DMS79 treated with DMSO at 0.1 percent for 48 hours (cell line): ENCODE measurements at regions not wholly inside any gene's neighbourhood (a gene's known extent, or its start where the extent isn't known, plus 50 kb on each side); places are given as distances from the start of the nearest gene placed in this dataset.
A peak's percentile ranks its signal among the peaks of the same experiment; 100 is the strongest.

ENCODE experiments used
- DNase-seq: peaks from one replicate; lab custom pipeline; 2025; lab: John Stamatoyannopoulos, UW

DNA sequence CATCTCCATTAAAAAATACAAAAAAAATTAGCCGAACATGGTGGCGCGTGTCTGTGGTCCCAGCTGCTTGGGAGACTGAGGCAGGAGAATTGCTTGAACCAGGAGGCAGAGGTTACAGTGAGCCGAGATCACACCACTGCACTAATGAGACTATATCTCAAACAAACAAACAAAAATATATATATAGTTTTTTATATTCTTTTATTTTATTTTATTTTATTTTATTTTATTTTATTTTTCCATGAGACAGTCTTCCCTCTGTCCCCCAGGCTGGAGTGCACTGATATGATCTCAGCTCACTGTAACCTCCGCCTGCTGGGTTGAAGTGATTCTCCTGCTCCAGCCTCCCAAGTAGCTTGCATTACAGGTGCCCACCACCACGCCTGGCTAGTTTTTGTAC, 79.5 kb downstream of the IRF2BPL start:
- no peak for DNase-seq

DNA sequence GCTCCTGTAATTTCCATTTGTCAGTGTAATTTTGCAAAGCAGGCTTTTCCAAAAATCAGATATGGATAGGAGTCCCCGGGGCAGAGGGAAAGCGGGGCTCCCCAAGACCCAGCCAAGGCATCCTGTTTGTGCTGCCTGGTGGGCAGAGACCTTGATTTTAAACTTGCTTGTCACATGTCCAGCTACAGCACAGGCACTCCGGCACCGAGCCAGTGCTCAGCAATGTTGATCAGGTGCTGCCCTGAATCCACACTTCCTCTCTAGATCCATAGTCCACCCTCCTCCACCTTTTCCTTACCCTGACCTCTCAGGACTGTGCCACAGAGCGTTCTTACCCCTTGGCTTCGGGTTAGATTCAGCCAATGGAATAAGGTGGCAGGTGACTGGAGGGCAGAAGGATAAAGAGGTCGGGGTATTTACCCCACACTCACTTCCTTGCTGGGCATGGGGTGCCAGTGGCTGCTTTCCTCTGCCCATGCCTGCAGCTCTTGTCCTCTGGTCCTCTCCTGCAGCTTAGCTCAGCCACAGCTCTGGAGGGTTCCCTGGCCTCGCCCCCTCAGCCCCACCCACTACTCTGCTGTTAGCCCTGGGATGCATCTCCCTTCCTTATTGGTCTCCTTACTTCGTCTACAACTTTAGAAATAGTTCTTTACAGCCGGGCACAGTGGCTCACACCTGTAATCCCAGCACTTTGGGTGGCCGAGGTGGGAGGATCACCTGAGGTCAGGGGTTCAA, 80.1 kb downstream of the IRF2BPL start:
- no peak for DNase-seq

DNA sequence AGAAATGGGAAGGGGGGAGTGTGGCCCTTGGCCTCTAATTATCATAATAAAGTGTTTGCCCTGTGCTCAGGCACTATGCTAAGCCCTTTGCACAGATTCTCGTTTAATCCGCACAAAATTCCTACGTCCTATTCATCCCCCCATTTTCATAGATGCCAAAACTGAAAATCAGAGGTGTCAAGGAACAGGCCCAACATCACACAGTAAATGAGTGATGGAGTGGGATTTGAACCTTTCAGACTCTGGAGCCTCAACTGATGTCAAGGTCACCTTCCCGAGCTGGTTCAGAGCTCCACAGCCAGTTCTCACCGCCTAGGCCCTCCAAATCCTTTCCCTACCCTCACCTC, 80.7 kb downstream of the IRF2BPL start:
- no peak for DNase-seq

DNA sequence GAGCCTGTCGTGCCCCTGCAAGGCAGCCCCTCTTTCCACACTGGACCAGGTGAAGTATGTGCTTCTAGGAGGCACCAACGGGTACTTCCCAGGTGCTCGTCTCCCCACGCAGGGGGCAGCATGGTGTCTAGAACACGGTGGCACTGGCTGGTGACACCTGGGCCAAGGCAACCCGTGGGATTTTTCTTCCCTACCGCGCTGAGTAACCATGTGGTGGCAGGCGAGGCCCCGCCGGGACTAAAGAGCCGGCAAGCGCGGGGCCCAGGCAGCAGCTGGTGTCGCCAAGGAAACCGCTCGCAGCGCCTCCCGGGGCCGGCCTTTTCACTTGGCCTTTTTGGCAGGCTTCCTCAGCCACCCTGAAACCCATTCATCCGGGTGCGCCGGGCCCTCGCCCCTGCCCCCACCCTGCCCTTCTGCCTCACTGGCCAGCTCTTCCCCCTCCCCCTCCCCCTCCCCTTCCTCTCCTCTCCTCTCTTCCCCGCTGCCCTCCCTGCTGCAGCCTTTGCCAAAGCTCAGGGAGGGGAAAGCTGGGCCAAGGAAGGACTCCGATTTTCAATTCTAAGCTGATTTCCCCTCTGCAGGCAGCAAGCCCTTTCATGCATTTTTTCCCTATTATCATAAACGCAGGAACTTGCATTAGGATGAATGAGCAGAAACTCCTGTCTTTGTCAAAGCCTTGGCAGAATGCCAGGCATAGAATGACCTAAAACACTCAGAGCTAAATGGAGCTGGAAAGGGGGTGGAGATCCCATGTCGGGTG, 81.2 kb downstream of the IRF2BPL start:
- peak; percentile 99 for DNase-seq

DNA sequence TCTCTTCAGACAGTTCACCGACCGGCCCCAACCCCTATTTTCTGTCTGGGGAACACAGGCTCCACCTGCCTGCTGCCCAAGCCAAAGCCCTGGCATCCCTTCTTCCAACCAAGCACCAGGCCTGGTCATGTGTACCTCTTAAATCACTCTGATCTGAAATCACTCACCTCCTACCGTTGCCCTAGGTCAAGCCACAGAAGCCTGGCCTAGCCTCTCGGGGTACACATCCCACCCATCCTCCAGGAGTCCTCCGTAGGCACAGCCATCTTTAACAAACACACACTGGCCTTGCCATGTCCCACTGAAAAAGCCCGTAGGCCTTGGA, 81.8 kb downstream of the IRF2BPL start:
- DNase-seq: peak; percentile 85

DNA sequence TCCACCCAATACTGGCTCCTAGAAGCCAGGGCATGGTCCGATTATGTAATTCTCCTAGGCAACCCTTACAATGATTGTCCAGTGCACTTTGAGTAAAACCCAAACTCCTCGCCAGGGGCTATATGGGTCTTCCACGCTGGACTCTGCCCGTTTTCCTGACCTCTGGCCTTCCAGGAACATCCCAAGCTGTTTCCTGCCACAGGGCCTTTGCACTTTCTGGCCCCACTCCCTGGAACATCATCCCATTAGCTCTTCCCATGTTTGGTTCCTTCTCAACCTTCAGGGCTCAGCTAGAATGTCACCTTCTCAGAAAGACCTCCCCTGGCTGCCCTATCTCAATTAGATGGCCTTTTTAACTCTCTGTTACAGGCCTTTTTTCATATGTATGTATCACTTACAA, 85.4 kb downstream of the IRF2BPL start:
- DNase-seq: no peak

DNA sequence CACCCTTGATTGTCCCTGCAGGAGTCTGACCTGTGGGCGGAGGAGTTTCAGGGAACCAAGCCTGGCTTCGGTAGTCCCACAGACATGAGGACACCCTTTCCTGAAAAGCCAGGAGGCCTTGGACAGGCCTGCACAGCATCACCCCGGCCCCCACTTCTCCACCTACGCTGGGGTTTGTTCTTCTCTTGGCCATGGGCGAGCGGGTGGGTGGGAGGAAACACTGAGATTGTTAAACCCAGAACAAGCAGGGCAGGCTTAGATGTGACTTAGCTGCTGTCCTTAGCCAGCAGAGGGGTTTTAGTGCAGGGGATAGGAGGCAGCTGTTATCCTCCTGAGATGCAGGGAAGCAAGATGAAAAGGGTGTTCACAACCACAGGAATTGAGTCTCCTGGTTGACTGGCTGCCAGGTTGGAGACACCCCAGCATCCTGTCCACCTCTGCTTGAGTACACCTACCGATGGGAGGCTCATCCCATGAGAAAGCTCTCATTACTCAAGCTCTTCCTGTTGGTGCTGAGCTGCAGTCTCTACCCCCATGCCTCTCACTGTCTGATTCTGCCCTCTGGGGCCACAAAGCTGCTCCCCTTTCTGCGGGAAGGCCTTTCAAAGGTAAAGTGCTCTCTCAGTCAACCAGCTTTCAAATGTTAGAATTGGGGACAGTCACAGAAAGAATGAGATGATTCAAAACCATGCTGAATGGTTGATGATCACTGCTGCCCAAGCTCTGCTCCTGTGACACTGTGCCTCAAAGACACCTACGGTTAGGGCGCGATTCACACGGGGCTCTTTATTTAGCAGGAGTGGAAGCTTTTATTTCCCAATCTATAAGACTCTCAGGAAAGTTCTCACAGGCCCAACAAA, 86.3 kb downstream of the IRF2BPL start:
- DNase-seq: no peak

DNA sequence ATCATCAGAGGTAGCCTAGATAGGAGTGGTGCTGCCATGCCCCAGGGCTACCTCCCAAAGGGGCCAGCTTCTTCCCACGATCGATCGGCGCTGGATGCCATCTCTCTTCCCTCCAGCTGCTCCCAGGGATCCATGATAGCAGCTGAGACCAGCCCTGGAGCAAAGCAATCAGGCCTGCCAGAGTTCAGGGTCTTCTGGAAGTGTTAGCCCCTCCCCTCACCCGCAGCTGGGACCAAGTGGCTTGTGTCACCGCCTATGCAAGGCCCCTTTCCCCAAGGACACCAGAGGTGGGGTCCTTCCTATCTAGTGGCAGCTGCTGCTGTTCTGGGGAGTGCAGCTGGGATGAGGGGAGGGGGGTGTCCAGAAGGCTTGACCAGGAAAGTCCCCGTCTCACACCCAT, 87.0 kb downstream of the IRF2BPL start:
- no peak for DNase-seq

DNA sequence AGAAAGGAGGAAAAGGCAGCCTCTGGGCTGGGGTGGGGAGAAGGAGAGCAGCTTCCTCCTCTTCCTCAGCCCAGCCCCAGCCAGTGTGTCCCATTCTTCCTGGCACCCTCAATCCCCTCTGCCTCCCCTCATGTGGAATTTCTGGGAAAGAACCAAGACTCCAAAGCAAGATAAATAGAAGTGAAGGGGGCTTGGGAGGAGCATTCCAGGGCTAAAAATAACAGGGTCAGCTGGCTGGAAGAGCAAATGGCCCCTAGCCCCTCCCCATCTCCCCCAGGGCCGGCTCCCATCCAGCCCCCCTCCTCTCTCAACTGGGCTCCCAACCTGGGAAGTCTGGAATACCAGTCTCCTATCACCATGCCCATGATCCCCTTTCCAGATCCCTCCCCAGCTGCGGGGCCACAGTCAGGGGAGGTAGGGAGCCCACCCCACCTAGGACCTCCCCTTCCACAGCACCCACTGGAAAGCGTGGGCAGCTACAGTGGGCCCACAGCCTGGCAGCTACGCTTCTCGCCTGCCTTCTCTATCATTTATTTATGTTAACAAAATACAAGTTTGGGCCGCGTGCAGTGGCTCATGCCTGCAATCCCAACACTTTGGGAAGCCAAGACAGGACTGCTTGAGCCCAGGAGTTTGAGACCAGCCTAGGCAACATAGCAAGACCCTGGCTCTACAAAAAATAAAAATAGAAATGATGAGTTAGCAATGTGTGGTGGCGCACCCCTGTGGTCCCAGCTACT, 88.3 kb downstream of the IRF2BPL start:
- no peak for DNase-seq

DNA sequence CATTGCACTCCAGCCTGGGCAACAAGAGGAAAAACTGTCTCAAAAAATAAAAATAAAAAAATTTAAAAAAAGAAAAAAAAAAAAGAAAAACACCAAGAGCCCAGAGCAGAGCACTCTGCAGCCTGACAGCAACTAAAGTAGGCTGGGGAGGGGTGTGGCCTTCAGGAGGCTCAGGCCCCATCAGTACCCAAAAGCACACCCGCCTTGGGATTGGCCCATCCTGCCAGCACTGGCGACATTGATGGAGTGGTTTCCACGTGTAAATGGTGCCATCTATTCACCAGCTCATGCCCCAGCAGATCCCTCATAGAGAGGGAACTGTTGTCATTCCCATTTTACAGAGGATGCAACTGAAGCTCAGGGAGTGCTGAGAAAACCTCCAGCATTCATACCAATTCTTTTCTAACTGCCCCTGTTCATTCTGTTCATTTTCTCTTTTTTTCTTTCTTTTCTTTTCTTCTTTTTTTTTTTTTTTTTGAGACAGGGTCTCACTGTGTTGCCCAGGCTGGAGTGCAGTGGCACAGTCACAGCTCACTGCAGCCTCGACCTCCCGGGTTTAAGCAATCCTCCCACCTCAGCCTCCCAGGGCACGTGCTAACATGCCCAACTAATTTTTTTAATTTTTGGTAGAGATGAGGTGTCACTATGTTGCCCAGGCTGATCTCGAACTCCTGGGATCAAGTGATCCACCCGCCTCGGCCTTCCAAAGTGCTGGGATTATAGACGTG, 89.3 kb downstream of the IRF2BPL start:
- DNase-seq: no peak

DNA sequence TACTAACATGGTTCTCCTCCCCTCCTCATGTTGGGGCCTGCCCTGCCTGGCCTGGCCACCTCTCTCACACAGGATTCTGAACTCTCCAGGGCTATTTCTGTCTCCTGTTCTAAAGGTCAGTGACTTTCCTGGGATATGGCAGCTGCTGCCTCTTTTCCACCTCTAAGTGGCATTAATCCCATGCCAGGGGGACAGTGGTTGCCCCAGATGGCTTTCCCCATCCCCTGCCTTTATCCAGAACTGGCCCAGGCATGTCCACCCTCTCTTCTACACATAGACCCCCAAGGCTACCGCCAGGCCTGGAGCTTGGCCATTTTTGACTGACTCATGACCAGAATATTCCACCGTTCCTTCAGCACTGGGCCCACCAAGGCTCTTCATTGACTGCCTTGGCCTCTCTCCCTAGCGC, 90.4 kb downstream of the IRF2BPL start:
- DNase-seq: no peak

DNA sequence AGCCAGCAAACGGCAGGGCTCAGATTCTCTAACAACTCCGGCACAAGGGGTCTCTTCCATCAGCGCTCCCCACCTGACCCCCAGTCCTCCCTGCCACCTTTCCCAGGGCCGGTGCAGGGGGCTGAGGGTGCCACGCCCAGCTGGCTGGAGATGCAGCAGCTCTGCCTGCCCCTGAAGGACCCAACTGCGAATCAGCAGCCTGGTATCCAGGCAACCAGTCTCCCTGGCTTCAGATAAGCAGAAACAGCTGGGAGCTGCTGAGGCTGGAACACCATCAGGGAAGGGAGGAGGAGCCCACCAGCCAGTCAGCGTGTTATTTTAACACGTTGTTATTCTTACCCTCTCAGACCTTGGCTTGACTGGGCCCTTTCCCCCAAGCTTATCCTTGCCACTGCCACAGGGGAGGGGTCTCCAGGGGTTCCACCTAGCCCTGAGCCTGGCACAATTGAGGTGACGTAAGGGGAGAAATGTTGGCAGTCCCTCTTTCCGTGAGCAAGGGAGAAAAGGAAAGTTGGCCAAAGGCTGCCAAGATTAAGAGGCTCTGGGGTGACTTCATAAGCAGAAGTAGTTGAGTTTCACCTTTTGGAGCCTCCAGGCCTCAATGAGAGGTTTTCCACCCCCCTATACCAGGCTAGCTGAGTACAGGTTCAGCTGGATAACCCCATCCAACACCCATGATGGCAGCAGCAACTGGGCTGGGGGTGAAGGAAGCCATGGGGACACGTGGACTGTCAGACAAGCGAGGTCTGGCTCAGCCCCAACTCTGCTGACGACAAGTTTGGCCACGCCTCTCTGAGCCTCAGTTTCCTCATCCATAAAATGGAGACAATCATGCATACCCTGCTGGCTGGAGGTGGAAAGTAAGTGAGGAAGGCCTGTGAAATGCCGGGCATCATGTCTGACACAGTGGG, 91.1 kb downstream of the IRF2BPL start:
- DNase-seq: peak; percentile 89

DNA sequence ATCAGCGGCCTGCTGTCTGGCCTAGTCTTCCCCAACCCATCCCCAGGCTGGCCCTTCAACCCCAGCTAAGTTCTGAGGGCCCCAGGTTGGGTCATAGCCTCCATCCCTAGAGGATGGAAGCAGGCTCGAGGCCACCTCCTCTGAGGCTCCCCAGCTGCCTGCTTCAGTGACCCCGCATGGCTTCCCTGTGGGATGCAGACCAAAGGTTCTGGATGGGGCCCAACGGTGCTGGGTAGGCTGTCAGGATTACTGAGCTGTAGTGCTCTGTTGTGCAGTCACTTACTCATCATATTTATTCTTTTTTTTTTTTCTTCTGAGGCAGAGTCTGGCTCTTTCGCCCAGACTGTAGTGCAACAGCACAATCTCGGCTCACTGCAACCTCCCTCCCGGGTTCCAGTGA, 92.0 kb downstream of the IRF2BPL start:
- no peak for DNase-seq

DNA sequence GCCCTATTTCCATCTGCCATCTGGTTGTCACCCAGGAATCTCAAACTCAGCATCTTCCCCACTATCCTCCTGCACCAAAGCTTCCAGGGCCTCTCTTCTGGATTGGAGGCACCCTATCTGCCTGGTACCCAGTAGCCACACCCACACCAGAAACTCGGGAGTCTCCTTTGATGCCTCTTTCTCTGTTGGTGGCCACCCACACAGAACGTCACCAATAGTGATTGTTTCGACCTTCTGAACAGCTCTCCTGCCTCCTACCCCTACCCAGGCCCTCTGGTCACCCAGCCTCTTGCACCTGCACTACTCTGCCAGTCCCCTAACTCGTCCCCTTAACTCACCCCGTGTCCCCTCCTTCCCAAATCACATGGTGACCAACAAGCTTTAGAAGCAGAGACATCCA, 95.0 kb downstream of the IRF2BPL start:
- no peak for DNase-seq

DNA sequence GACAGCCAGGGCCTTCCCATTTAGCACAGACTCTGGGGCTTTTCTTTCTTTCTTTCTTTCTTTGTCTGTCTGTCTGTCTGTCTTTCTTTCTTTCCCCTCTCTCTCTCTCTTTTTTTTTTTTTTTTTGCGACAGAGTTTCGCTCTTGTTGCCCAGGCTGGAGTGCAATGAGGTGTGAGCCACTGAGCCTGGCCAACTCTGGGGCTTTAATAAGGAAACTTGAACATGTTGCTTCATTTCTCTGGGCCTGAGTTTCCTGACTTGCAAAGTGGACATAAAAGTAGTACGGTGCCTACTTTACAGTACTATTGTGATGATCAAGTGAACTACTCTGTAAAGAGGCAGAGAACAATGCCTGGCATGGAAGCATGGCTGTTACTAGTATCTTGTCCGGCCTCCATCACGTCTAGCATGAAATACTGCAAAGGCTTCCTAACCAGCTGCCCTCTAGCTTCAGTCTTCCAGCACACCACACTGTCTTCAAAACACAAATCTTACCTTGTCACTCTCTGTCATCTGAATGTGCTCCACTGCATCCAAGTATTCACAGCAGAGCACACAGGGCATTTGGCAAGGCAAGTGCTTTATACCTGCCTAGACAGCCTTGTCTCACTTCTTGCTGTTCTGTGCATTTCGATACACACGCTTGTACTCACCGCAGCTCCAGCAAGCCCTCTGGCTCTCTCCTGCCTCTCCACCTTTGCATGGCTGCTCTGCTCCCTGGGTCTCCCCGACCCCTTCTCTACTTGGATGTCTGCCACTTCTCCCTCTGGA, 96.7 kb downstream of the IRF2BPL start:
- peak; percentile 78 for DNase-seq

DNA sequence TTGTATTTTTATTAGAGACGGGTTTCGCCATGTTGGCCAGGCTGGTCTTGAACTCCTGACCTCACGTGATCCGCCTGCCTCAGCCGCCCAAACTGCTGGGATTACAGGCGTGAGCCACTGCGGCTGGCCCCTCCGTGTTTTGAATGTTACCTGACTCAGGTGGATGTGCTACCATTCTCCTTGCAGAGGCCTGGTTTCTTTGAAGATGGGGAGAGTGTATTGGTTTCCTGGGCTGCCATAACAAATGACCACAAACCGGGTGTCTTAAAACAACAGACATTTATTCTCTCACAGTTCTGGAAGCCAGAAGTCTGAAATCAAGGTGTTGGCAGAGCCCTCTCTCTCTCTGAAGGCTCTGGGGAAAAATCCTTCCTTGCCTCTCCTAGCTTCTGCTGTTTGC, 98.0 kb downstream of the IRF2BPL start:
- no peak for DNase-seq

DNA sequence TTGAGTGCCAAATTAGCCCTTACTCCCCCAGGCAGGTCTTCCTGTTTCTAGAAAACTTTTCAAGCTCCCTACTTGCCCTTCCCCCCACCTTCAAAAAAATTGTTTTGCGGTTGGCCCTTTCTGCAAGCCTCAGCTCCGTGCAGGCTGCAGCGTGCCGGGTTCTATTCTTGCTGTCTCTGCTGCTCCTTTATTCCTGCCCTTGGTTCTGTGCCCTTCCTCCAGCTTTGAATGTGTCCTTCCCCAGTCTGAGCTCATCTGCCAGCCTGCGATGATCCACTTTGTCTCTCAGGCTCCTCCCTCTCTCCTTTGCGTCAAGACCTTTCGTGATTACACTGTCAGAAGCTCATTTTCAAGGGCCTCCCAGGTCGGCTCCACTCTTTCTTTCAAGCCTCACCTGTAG, 98.6 kb downstream of the IRF2BPL start:
- DNase-seq: no peak

DNA sequence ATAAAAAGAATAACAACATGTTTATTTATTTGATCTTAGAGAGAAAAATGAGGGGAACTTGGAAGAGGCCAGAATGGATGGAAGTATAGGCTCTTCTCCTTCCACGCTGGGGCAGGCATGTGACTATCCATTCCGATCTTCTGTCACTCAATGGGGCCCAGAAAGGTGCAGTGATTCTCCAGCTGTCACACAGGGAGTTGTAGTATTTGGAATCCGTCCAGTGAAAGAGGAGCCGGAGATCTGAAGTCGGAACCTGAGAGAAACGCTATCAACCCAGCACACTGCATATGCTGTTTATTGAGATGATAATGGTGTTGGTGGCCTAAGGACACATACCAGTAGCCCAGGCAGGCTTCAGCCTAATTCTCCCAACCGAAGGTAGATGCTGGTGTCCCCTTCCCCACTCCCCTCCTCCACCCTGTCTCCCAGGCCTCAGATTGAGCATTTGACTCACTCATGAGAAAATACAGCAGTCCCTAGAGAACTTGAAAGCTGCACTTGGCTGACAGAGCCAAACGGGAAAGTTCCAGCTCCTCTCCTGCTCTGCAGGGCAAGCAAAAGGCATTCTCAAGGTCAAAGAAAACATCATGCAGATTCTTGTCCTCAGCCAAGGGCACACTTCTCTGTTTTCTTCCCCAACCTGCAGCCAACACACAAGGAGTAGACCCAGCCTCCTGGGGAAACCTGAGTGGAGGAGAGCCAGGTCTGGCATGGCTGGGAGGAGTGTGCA, 100.4 kb downstream of the IRF2BPL start:
- DNase-seq: no peak
